NOMO-1 treated with dmso at 0.1 percent for 144 hours (cell line): ENCODE measurements at regions not wholly inside any gene's neighbourhood (a gene's known extent, or its start where the extent isn't known, plus 50 kb on each side); places are given as distances from the start of the nearest gene placed in this dataset.

Experiments used
- DNase-seq: peaks from one replicate; lab custom pipeline; 2025; ENCODE audit not compliant: unreplicated experiment; lab: John Stamatoyannopoulos, UW

DNA sequence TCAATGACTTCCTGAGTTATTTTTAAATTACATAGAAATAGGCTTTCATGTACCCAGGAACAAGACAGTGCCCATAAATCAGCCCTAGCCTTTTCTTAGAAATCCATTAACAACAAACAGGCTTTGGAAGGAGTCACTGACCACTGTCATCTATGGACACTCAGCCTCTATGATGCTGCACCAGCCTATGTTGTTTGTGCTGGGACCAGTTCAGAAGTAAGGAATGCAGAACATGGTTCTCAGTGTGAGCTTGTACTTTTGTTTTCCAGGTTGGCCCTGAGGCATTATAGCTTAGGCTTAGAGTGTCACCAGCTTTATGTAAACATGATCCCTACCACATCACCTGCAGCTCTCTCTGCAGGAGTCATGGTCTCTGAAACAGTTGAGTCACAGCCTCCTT lies 335.7 kb upstream of the CDH7 start:
- DNase-seq: no peak

GRCh38 chr18:65414501-65414900 lies 336.3 kb upstream of the CDH7 start:
- no peak for DNase-seq

GRCh38 chr18:65411061-65411460 lies 339.8 kb upstream of the CDH7 start:
- DNase-seq: no peak

GRCh38 chr18:65409261-65409660 lies 341.6 kb upstream of the CDH7 start:
- DNase-seq: no peak

- no peak for DNase-seq
These were observed 347.3 kb upstream of the CDH7 start for GRCh38 chr18:65403534-65403933.

- no peak for DNase-seq
These were observed 351.7 kb upstream of the CDH7 start for GRCh38 chr18:65399091-65399490.

DNA sequence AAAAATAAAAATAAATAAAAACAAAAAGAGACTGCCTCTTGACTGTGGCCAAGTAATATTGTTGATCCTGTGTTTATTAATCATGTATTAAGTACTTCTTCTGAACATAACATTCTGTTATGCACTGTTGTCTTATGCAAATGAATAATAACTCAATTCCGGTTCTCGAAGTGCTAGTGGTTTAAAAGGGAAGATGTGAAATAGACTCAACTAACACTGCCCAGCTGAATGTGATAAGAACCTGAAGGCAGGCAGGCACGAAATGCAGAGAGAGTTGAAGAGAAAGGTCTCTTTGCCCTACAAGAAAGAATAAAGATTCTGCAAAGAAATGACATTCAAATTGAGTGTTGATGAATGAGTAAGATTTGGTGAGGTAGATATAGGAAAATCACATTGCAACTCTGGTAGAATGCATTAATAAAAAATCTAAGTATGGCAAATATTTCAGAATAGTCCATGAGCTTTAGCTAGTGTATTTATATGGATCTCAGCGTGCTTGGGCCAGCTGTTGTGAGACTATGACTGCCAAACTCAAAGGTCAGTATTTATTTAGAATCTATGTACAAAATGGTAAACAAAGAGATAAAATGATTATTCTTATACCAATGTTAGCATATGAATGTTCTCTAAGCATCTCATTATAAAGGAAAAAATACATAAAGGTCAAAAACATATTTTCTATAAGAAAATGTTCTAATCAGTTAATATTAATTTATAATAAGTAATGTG lies 352.3 kb upstream of the CDH7 start:
- DNase-seq: no peak

GRCh38 chr18:65380986-65381385 lies 369.8 kb upstream of the CDH7 start:
- no peak for DNase-seq

DNA sequence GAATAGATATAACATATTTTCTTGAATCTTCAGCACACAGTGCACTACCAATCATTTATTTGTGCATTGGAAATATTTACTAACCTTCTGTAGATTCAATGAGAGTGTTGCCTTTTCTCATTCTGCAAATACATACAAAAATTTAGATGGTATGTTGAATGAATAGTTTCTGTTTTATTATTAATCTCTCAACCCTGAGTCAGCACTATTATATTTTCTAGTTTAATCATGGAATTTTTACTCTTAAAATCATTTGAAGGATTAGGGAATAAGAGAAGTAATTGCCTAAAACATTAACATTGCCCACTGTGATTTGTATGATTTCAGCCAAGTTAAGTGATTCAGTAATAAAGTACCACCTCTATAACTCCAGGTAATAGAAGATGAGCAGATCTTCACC lies 370.2 kb upstream of the CDH7 start:
- no peak for DNase-seq

DNA sequence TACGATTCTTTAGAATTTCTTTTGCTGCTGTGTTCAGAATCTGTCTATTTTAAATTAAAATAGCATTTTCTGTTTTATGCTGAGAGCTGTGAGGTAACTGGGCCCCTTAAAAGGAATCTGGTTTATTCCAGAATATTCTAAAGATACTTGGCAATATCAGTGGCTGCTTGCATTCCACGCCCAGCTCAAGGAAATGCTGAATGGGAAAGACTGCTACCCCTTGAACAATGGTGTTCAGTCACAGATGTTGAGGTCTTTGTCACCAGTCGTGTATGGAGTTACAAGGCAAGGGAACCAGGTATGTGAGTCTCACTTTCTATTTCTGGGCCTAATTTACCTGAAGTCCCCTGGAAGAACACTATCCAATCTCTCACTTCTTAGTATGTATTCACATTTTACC lies 377.9 kb upstream of the CDH7 start:
- DNase-seq: no peak

- no peak for DNase-seq
These were observed 385.4 kb upstream of the CDH7 start for GRCh38 chr18:65365245-65365980.

DNA sequence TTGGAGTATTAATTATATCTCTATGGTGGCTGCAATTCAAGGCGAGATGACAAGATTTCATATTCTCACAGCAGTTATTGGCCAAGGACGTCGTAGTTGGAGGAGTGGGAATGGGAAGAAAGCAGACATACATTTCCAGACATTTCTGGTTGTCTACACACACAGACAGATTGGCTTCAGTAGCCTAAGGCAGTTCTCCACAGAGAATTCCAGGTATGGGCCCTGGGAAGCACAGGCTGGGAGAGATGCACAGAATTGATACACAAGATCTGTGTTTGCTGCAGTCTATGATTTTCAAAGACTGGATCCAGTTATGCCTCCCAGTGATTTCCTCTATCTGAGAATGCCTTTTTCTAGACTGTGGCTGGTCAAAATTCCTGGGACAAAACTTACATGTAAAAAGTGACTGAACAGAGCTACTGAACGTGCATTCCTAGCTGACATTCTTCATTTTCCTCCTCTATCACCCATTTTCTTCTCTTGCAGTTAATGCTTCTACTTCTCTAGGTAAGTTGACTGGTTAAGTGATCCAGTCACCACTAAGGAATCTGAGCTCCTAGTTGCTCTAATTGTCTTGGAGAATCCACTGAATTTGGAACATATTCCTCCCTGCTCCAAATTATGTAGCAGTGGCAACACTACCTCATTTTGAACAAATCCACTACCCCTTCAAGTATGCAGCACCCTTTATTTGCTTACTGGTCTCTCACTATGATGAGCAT lies 386.7 kb upstream of the CDH7 start:
- DNase-seq: no peak

GRCh38 chr18:65363011-65363410 lies 387.8 kb upstream of the CDH7 start:
- no peak for DNase-seq

GRCh38 chr18:65359479-65359878 lies 391.3 kb upstream of the CDH7 start:
- no peak for DNase-seq

DNA sequence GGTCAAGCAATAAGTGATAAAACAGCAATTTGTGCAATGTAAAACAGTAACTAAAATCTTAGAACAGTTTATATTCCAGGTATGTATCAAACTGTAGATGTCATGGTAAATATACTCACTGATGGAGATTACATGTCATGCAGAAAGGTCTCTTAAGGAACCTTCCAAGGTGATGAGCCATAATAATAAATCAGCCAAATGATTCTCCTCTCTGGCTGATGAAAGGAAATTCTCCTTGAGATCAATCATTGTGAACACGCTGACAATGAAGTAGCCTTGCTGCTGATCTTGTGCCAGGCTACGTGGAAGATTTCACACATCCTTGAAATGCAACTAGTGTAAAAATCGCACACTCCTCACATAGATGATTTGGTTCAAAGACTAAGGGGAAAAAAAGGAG lies 392.5 kb upstream of the CDH7 start:
- DNase-seq: no peak

DNA sequence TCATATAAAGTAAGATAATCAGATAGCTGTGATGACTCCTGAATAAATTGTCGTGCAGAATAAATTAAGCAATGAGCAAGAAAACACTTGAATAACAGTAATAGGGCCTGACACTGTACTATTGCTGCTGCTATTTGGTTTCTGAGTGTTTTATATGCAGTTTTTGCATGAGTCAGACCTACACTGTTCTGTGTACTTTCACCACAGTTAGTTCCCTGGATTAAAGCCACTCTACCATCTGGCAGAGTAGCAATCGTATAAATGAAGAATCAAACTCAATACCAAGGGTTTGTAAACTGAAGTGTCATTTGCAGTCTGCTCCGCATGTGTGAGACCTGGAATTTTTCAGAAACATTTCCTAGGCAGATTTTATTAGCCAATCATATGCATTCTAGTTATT lies 398.6 kb upstream of the CDH7 start:
- DNase-seq: no peak

- DNase-seq: no peak
These were observed 401.2 kb upstream of the CDH7 start for GRCh38 chr18:65349635-65350034.

DNA sequence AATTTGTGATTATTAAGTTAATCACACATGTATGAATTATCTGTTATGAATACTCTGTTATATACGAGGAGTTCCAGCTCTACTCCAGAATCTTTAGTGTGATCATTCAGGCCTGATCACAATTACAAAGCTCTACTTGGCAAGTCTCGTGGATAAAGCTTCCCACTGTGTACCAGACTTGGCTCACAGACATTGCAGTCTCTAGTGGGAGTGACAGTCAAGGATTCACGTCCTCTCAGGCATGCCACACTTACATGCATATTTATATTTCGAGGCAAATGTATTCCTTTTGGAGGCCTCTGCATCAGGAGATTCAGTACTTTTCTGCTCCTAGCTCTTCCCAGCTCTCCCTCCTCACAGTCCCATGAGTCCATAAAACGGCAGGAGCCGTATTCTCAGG lies 403.4 kb upstream of the CDH7 start:
- no peak for DNase-seq

GRCh38 chr18:65346086-65346485 lies 404.7 kb upstream of the CDH7 start:
- no peak for DNase-seq

- no peak for DNase-seq
These were observed 407.2 kb upstream of the CDH7 start for GRCh38 chr18:65343571-65343970.

DNA sequence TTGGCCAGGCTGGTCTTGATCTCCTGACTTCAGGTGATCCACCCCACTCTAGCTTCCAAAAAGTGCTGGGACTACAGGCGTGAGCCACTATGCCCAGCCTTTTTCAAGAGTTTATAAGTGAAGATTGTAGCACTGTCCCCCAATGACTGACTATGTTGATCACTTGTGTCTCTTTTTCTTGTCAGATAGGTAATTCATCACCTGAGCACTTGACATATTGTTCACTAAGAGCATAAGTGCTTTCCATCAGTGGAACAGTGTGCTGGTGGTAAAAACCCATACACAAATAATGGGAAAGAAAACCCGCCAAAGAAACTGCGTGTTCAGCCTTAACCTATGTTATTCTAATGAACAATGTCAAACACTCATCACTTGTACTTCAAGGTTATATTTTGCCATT lies 414.4 kb upstream of the CDH7 start:
- DNase-seq: no peak

- DNase-seq: no peak
These were observed 421.8 kb upstream of the CDH7 start for GRCh38 chr18:65329010-65329409.
